ENCODE measurements at regions not wholly inside any gene's neighbourhood (a gene's known extent, or its start where the extent isn't known, plus 50 kb on each side); places are given as distances from the start of the nearest gene placed in this dataset.
A peak's percentile ranks its signal among the peaks of the same experiment; 100 is the strongest.

DNA sequence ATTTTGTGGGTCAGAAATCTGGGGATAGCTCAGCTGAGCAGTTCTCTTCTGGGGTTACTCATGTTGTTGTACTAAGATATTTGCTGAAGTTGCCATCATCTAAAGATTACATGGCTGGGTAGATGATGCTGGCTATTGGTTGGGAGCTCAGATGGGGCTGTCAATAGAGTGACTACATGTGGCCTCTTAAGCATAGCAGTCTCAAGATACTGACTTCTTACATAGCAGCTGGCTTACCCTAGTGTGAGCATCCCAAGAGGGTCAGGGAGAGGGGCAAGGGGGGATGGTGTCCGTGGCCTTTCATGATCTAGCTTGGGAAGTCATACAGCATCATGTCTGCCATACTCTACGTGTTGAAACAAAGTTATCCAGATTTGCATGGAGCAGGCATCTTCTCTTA, 90.1 kb upstream of the HMGA2 start (continued):
- no peak for TF ChIP-seq EP300 (IDR thresholded peaks at IDR 0.05; ENCODE audit: borderline replicate concordance in 1 of 2, low read depth in 1 of 2, low read length in 1 of 2)
- TF ChIP-seq, protein P1, sequence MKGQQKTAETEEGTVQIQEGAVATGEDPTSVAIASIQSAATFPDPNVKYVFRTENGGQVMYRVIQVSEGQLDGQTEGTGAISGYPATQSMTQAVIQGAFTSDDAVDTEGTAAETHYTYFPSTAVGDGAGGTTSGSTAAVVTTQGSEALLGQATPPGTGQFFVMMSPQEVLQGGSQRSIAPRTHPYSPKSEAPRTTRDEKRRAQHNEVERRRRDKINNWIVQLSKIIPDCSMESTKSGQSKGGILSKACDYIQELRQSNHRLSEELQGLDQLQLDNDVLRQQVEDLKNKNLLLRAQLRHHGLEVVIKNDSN (IDR thresholded peaks at IDR 0.05; ENCODE audit: borderline replicate concordance, low read depth): no peak
- TF ChIP-seq NRF1 (IDR thresholded peaks at IDR 0.05; ENCODE audit: low read depth, low read length): no peak
- no peak for TF ChIP-seq TEAD4 (IDR thresholded peaks at IDR 0.05; ENCODE audit: borderline replicate concordance, insufficient read depth)

DNA sequence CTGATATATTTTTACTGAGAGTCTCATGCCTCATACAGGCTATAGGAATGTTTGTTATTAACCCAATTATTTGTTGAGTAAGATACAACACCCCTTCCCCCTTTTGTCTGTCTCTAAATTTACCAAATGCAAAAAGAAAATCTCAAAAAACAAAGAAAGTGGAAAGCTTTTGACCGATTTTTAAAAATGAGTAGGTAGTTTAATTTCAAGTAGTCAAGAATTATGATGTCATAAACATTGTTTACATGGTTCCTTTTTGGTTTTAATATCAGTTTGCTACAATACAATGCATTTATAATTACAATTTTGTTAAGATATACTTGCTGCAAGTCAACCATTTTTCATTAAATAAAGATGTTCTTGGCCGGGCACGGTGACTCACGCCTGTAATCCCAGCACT, 84.7 kb upstream of the HMGA2 start:
- no peak for DNase-seq
- peaks cover 33% of the 10 kb centered on the region for H3F3A ChIP-seq (replicated peaks; ENCODE audit: insufficient read depth)
- H3K27ac ChIP-seq (ENCODE audit: low read depth in 2 of 2, low read length in 1 of 2): peak overlapping the region in 1 of 2 experiments; percentile 94; a peak in 2 of 4 replicates
- ChIA-PET POLR2A (no interaction called here), CTCF (interaction anchor here (0.7 kb wide), 1 partner anchor 35 kb away, joined by 3 read pairs; no protein-coding TSS in a partner anchor)
- H3K9ac ChIP-seq: no peak overlapping the region
- no peaks in the 10 kb centered on the region for H3K9me3 ChIP-seq
- H2AFZ ChIP-seq (ENCODE audit: low read depth): no peak overlapping the region
- no peaks in the 10 kb centered on the region for H4K20me1 ChIP-seq (ENCODE audit: insufficient read depth)
- H3K4me3 ChIP-seq (ENCODE audit: low read depth in 2 of 2, low read length in 1 of 2): no peak overlapping the region
- H3K9me2 ChIP-seq: no peaks in the 10 kb centered on the region
- no peak overlapping the region for H3K4me2 ChIP-seq
- 0 out of 2 replicates have a peak, but pooled peaks cover 5% of the 10 kb centered on the region for H3K79me2 ChIP-seq (ENCODE audit: insufficient read depth)
- no peaks in the 10 kb centered on the region for H3K27me3 ChIP-seq (ENCODE audit: insufficient read depth)
- H3K36me3 ChIP-seq (replicated peaks in 1 of 2; ENCODE audit: control insufficient read depth in 1 of 2, insufficient read depth in 2 of 2, low read length in 1 of 2): no peaks in the 10 kb centered on the region
- WGBS (ENCODE audit: low lambda C conversion rate): 29% methylated on average over 4 of the region's 4 CpGs
- 0 out of 4 replicates have a peak, but pooled peaks cover 0 to 3% of the 10 kb centered on the region in 2 experiments for H3K4me1 ChIP-seq (ENCODE audit: control insufficient read depth in 1 of 2, insufficient read depth in 2 of 2, low read depth in 1 of 2, low read length in 1 of 2)
- TF ChIP-seq JUND (IDR thresholded peaks at IDR 0.05) (no peak), MXI1 (IDR thresholded peaks at IDR 0.05; ENCODE audit: low read depth, low read length) (no peak), ELF1 (IDR thresholded peaks at IDR 0.05) (no peak), YY1 (IDR thresholded peaks at IDR 0.05; ENCODE audit: low read depth) (no peak), RFX5 (IDR thresholded peaks at IDR 0.05; ENCODE audit: low read length) (no peak), SMC3 (IDR thresholded peaks at IDR 0.05; ENCODE audit: low read depth, low read length) (no peak), EZH2phosphoT487 (IDR thresholded peaks at IDR 0.05; ENCODE audit: borderline replicate concordance, low read depth) (no peak), EP300 (IDR thresholded peaks at IDR 0.05; ENCODE audit: borderline replicate concordance in 1 of 2, low read depth in 1 of 2, low read length in 1 of 2) (no peak), FOXJ3 (CRISPR knock-in tag; IDR thresholded peaks at IDR 0.05) (no peak), MEF2A (IDR thresholded peaks at IDR 0.05; ENCODE audit: borderline replicate concordance, low read depth) (no peak), FOSL2 (IDR thresholded peaks at IDR 0.05; ENCODE audit: borderline replicate concordance, low read depth) (no peak)
- TF ChIP-seq, protein P2, sequence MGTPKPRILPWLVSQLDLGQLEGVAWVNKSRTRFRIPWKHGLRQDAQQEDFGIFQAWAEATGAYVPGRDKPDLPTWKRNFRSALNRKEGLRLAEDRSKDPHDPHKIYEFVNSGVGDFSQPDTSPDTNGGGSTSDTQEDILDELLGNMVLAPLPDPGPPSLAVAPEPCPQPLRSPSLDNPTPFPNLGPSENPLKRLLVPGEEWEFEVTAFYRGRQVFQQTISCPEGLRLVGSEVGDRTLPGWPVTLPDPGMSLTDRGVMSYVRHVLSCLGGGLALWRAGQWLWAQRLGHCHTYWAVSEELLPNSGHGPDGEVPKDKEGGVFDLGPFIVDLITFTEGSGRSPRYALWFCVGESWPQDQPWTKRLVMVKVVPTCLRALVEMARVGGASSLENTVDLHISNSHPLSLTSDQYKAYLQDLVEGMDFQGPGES (IDR thresholded peaks at IDR 0.05; ENCODE audit: low read depth, low read length): no peak
- TF ChIP-seq, protein P3, sequence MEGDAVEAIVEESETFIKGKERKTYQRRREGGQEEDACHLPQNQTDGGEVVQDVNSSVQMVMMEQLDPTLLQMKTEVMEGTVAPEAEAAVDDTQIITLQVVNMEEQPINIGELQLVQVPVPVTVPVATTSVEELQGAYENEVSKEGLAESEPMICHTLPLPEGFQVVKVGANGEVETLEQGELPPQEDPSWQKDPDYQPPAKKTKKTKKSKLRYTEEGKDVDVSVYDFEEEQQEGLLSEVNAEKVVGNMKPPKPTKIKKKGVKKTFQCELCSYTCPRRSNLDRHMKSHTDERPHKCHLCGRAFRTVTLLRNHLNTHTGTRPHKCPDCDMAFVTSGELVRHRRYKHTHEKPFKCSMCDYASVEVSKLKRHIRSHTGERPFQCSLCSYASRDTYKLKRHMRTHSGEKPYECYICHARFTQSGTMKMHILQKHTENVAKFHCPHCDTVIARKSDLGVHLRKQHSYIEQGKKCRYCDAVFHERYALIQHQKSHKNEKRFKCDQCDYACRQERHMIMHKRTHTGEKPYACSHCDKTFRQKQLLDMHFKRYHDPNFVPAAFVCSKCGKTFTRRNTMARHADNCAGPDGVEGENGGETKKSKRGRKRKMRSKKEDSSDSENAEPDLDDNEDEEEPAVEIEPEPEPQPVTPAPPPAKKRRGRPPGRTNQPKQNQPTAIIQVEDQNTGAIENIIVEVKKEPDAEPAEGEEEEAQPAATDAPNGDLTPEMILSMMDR (IDR thresholded peaks at IDR 0.05): no peak

Measured in SK-N-SH (cell line).